CD4-positive, alpha-beta T cell (primary cell): ENCODE measurements at regions not wholly inside any gene's neighbourhood (a gene's known extent, or its start where the extent isn't known, plus 50 kb on each side); places are given as distances from the start of the nearest gene placed in this dataset.

Experiments used
- ATAC-seq: fragments of 200-7000 bp; cut with Tn5 transposase; one replicate; pipeline ENCODE4 v1.10.0; 2022; ENCODE audit warnings: mild to moderate bottlenecking; ENCODE audit not compliant: poor library complexity
- CTCF ChIA-PET: fragments of 350-600 bp; sonication (Branson Sonifier 250); formaldehyde crosslinking; loops from one replicate; lab custom pipeline; 2021; ENCODE audit warnings: antibody characterized with exemption, inconsistent platforms; lab: Charles Lee
- POLR2A ChIA-PET: fragments of 350-600 bp; sonication (Branson Sonifier 250); formaldehyde crosslinking; loops from one replicate; lab custom pipeline; 2021; ENCODE audit warnings: antibody characterized with exemption, inconsistent platforms; lab: Charles Lee
- DNase-seq, 14 experiments: peaks; one replicate each; pipeline ENCODE4 v3.0.0-alpha.2; 2013 to 2020; ENCODE audit warnings: mixed read lengths in 2 of 14
- H3K27ac ChIP-seq, 2 donors: one replicate each; pipeline versions ENCODE4 v1.5.1 to v1.7.0; 2013; ENCODE audit warnings: low read length in 2 of 2, low read depth in 1 of 2, mild to moderate bottlenecking in 1 of 2
- H3K27me3 ChIP-seq, 2 experiments: 1 replicate in 1 of 2; 2 replicates in 1 of 2; pipeline versions ENCODE4 v1.6.1 to v1.7.0; 2013; ENCODE audit warnings: low read length in 2 of 2, control low read depth in 1 of 2, mild to moderate bottlenecking in 1 of 2, moderate library complexity in 1 of 2; ENCODE audit not compliant: insufficient read depth in 2 of 2, control insufficient read depth in 1 of 2
- H3K36me3 ChIP-seq: one replicate; pipeline ENCODE4 v1.6.1; 2013; ENCODE audit warnings: low read length, control low read depth; ENCODE audit not compliant: insufficient read depth
- H3K4me1 ChIP-seq: one replicate; pipeline ENCODE4 v1.6.1; 2013; ENCODE audit warnings: low read length, control low read depth; ENCODE audit not compliant: insufficient read depth
- H3K4me3 ChIP-seq: one replicate; pipeline ENCODE4 v1.5.1; 2013; ENCODE audit warnings: mild to moderate bottlenecking, low read length, moderate library complexity
- H3K9me3 ChIP-seq, 2 experiments: 1 replicate in 1 of 2; 2 replicates in 1 of 2; pipeline versions ENCODE4 v1.6.1 to v1.7.0; 2013; ENCODE audit warnings: low read length in 2 of 2, mild to moderate bottlenecking in 2 of 2, control low read depth in 1 of 2, moderate library complexity in 1 of 2; ENCODE audit not compliant: control insufficient read depth in 1 of 2, insufficient read depth in 1 of 2
- H3K27ac Mint-ChIP-seq: one replicate; pipeline ENCODE4 v1.8.0; 2020; ENCODE audit warnings: mixed read lengths
- H3K27me3 Mint-ChIP-seq: one replicate; pipeline ENCODE4 v1.8.0; 2021; ENCODE audit warnings: mixed read lengths
- H3K36me3 Mint-ChIP-seq: one replicate; pipeline ENCODE4 v1.8.0; 2021; ENCODE audit warnings: low read depth, mixed read lengths
- H3K4me1 Mint-ChIP-seq: one replicate; pipeline ENCODE4 v1.8.0; 2021; ENCODE audit warnings: low read depth, mixed read lengths
- H3K4me3 Mint-ChIP-seq: one replicate; pipeline ENCODE4 v1.8.0; 2020; ENCODE audit warnings: mild to moderate bottlenecking, mixed read lengths
- H3K9me3 Mint-ChIP-seq: one replicate; pipeline ENCODE4 v1.8.0; 2020; ENCODE audit warnings: mixed read lengths
- CTCF ChIP-seq: fragments of 200-600 bp; IDR thresholded peaks from one replicate; pipeline ENCODE4 v1.8.0; 2022; ENCODE audit warnings: antibody characterized with exemption, mild to moderate bottlenecking
- intact Hi-C, 2 experiments: fragments of 100-400 bp; cut with DNase I in 1 of 2; cut with micrococcal nuclease in 1 of 2; formaldehyde crosslinking; loops; one replicate each; pipeline versions ENCODE4 v1.15.1 to v1.9.0; 2023 to 2025; cut with DNase I, micrococcal nuclease

- TF ChIP-seq CTCF = no peak
- H3K4me3 ChIP-seq = no peak overlapping the region
- Mint-ChIP-seq H3K9me3 (no peaks in the 10 kb centered on the region), H3K27me3 (peaks cover 8% of the 10 kb centered on the region), H3K4me1 (no peaks in the 10 kb centered on the region), H3K4me3 (no peak overlapping the region), H3K36me3 (no peaks in the 10 kb centered on the region), H3K27ac (no peak overlapping the region)
- no peaks in the 10 kb centered on the region for H3K9me3 ChIP-seq
- ATAC-seq = no peak
- no peak for DNase-seq
- ChIA-PET CTCF (no interaction called here), POLR2A (no interaction called here)
- no peaks in the 10 kb centered on the region for H3K36me3 ChIP-seq
- intact Hi-C loops = no loop called here
- H3K27ac ChIP-seq = no peak overlapping the region
- no peaks in the 10 kb centered on the region for H3K4me1 ChIP-seq
- H3K27me3 ChIP-seq = no peaks in the 10 kb centered on the region
These were observed 456.2 kb upstream of the DAB2 start for GRCh38 chr5:39880985-39881384.

DNA sequence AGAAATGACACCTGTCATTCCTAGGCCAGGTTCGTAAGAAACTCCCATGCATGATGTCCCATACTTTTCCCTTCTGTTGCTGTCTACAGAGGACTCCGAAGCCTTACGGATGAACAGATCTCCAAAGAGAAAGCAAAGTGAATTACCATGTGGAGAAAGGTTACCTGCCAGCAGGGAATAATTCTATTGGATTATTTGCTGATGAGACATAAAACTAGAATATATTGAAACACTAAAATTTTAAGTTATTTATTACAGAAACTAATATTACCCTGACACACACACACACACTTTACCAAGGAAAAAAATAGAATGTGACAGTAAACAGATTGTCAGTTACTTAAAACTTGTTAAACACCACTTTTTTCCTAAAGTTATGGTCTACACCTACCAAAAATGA lies 452.7 kb upstream of the DAB2 start:
- ATAC-seq (no peak), DNase-seq (no peak)
- Histone ChIP-seq H3K27ac (no peak overlapping the region), H3K36me3 (no peaks in the 10 kb centered on the region), H3K4me1 (no peaks in the 10 kb centered on the region), H3K27me3 (no peaks in the 10 kb centered on the region), H3K4me3 (no peak overlapping the region), H3K9me3 (no peaks in the 10 kb centered on the region)
- H3K36me3 Mint-ChIP-seq = no peaks in the 10 kb centered on the region
- ChIA-PET CTCF (no interaction called here), POLR2A (no interaction called here)
- TF ChIP-seq CTCF = no peak
- H3K4me1 Mint-ChIP-seq = no peaks in the 10 kb centered on the region
- intact Hi-C loops = no loop called here
- H3K9me3 Mint-ChIP-seq = no peaks in the 10 kb centered on the region
- H3K4me3 Mint-ChIP-seq = no peak overlapping the region
- no peak overlapping the region for H3K27ac Mint-ChIP-seq
- H3K27me3 Mint-ChIP-seq = peaks cover 5% of the 10 kb centered on the region

DNA sequence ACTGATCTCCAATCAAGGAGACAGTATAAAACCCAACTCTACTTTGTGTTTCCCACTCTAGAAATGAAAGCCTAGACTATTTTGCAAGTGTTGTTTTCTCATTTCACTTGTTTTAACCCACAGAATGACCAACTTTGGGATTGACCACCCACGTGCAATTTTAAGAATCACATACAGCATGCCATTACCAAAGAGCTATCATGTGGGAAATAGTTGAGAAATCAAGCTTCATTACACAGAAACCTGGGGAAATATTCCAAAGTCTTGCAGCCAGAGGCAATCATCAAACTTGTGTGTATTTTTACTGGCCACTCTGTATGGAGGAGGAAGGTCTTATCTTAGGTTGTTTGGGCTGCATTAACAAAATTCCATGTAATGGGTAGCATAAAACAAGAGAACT lies 451.4 kb upstream of the DAB2 start:
- peaks cover 3% of the 10 kb centered on the region for H3K9me3 Mint-ChIP-seq

More for the DNA sequence above, 451.4 kb upstream of the DAB2 start:
- Mint-ChIP-seq H3K4me3 (no peak overlapping the region), H3K36me3 (no peaks in the 10 kb centered on the region), H3K4me1 (no peaks in the 10 kb centered on the region), H3K27ac (no peak overlapping the region), H3K27me3 (peaks cover 5% of the 10 kb centered on the region)
- DNase-seq (no peak), ATAC-seq (no peak)
- ChIA-PET POLR2A (no interaction called here), CTCF (no interaction called here)
- Histone ChIP-seq H3K27me3 (no peaks in the 10 kb centered on the region), H3K4me1 (no peaks in the 10 kb centered on the region), H3K9me3 (no peaks in the 10 kb centered on the region), H3K4me3 (no peak overlapping the region), H3K27ac (no peak overlapping the region), H3K36me3 (no peaks in the 10 kb centered on the region)
- no peak for TF ChIP-seq CTCF
- intact Hi-C loops = no loop called here
